Activated CD8-positive, alpha-beta memory T cell treated with anti-CD3 and anti-CD28 coated beads for 48 hours (primary cell): ENCODE measurements at regions not wholly inside any gene's neighbourhood (a gene's known extent, or its start where the extent isn't known, plus 50 kb on each side); places are given as distances from the start of the nearest gene placed in this dataset.
"Not testable (repeated sequence)": the region's sequence is repeated elsewhere in the genome, so short reads cannot be mapped to it uniquely, and the experiment has no call there.

Experiments
- DNase-seq, 3 experiments: peaks; one replicate each; pipeline ENCODE4 v3.0.0-alpha.2; 2020; ENCODE audit warnings: low read depth in 2 of 3, low spot score in 2 of 3

DNA sequence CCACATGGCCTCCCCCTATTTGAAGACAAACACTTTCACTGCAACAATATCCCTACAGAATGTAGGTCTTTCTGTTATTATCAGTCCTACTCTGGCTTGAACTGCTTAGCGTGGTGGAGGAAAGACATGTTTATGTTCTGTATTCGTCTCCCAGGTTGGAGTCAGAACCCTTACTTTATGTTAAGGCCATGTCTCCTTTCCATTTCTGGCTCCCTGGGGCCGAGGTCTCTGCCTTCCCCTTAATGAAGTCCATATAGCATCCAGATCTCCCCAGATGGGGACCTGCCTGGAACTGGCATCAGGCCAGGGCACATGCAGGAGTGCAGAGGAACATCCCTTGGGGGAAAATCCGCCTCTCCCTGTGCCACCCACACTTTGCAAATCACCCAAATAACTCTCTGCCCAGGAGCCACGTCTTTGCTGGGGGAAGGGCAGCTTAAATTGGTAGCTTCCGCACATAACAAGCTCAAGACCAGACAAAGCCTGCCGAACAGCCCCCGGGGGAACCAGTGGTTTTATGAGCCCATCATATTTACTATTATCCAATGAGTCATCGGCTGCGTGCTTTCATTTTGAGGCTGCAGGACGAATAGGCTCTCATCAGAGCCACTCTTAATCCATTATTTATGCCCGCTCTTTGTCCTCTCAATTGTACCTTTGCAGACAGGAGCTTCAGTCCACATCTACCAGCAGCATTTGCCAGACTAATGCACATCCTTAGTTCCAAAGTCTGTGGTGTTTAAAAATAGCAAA, 237.0 kb downstream of the UACA start:
- no peak for DNase-seq

- no peak for DNase-seq
These were observed 237.8 kb downstream of the UACA start for GRCh38 chr15:70525551-70525950.

- no peak for DNase-seq
These were observed 238.9 kb downstream of the UACA start for GRCh38 chr15:70524470-70524869.

DNA sequence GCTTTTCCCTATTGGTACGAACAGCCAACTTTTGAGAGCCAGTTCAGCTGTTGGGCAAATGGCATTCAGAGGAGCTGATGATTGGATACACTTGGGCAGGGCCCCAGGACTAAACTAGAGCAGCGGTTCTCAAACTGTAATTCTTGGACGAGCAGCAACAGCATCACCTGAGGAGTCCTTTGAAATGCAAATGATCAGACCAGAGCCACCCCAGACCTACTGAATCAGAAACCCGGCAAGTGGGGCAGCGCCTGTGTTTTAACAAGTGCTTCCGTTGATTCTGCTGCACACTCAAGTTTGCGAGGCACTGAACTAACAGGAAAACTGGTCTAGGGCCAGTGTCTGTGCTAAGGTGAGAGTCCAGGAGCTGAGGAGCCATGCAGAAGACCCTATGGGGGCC, 239.7 kb downstream of the UACA start:
- DNase-seq, result no peak

GRCh38 chr15:70523192-70523591, 240.2 kb downstream of the UACA start:
- DNase-seq, result no peak

GRCh38 chr15:70522323-70522966, 240.9 kb downstream of the UACA start:
- DNase-seq, result no peak

- DNase-seq, result no peak
These were observed 241.6 kb downstream of the UACA start for GRCh38 chr15:70521576-70522322.

GRCh38 chr15:70519616-70520015, 243.7 kb downstream of the UACA start:
- DNase-seq, result no peak

GRCh38 chr15:70519004-70519365, 244.4 kb downstream of the UACA start:
- no peak for DNase-seq

- DNase-seq, result no peak
These were observed 245.0 kb downstream of the UACA start for GRCh38 chr15:70518201-70519003.

DNA sequence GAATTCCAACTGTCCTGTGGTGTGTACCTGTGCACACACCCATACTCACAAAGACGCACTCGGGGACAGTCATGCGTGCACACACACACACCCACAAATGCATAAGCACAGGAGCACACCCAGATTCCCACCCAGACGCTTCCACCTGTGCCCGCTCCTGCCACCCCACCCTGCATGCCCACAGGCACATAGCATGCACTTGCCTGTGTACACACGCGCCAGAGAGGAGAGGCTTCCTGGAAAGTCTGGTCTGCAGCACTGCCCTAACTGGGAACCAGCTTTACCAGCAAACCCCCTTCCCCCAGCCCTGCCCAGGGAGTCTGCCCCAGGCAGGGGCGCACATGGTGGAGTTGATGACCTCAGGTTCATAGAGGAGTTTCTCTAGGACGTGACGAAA, 246.2 kb downstream of the UACA start:
- DNase-seq, result no peak

DNA sequence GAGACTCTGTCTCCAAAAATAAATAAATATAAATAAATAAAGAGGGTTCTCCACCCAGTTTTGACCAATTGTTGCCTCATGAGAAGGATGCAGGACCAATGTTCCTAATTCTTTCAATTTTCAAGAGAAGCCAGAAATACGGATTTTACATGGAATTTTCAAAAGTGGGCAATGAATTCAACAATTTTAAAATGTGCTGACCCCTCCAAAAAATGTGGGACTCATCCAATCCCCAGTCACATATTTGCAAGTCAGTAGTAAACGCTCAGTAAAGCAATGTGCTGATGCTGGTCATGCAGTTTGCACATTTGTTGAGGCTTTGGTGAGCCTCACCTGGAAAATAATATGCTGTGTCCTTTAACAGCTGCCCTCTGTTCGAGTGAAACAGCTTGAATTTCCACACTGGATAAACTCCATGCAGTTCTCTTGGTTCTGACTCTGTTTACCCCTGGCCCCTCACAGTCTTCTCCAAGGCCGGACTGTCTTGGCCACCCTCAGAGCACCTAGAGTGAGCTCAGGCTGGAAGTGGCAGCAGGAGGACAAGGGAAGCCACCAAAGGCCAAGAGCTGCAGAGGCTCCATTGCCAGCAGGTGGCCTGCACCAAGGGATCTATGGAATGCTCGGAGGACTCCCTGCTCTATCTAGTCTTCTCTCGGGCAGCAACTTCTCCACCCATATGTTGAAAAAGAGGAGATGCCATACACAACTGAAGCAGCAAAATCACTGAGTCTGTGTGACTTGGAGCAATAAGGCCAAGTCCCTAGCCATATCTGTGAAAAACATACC, 246.8 kb downstream of the UACA start:
- DNase-seq, result no peak

GRCh38 chr15:70514251-70514650, 249.1 kb downstream of the UACA start:
- no peak for DNase-seq

- DNase-seq, result no peak
These were observed 249.5 kb downstream of the UACA start for GRCh38 chr15:70513819-70514218.

- no peak for DNase-seq
These were observed 250.5 kb downstream of the UACA start for GRCh38 chr15:70512772-70513362.

- not testable (repeated sequence) for DNase-seq
These were observed 251.3 kb downstream of the UACA start for GRCh38 chr15:70511972-70512587.

DNA sequence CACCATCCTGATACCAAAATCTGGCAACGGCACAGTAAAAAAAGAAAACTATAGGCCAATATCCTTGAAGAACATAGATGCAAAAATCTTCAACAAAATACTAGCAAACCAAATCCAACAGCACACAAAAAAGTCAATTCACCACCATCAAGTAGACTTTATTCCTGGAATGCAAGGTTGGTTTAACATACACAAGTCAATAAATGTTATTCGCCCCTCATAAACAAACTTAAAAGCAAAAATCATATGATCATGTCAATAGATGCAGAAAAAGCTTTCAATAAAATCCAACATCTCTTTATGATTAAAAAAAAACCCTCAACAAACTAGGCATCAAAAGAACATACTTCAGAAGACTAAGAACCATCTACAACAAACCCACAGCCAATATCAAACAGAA, 252.9 kb downstream of the UACA start:
- no peak for DNase-seq

DNA sequence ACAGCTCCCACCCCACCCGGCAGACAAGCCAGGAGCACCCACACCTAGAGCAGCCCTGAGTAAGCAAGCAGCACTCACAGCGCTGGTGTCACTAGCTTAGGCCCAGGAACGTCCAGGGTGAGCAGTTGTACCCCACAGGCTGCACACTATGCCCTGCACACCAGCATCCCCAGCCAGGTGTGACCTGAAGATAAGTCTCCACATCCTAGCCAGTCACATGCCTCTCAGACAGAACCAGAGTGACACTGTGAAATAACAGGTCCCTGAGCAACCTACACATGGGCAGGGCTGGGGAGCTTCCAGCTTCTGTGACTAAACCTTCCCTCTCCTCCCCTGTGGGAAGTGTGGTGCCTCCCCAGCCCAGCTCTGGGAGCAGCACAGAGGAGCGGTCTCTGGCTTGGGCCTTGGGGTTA, 253.6 kb downstream of the UACA start:
- no peak for DNase-seq

GRCh38 chr15:70509282-70509662, 254.1 kb downstream of the UACA start:
- no peak for DNase-seq
